ENCODE measurements at regions not wholly inside any gene's neighbourhood (a gene's known extent, or its start where the extent isn't known, plus 50 kb on each side); places are given as distances from the start of the nearest gene placed in this dataset.

GRCh38 chr7:115546790-115547189, 483.8 kb downstream of the TFEC start:
- Histone ChIP-seq H3K36me3 (replicated peaks in 1 of 2) (no peaks in the 10 kb centered on the region), H3K27ac (no peak overlapping the region), H3K9me3 (replicated peaks in 1 of 3) (no peaks in the 10 kb centered on the region), H3K27me3 (no peaks in the 10 kb centered on the region), H3K4me1 (replicated peaks in 1 of 2) (no peaks in the 10 kb centered on the region), H3K4me3 (no peak overlapping the region)
- no peak for DNase-seq
- no peak for TF ChIP-seq CTCF (IDR thresholded peaks at IDR 0.05)
- TF ChIP-seq POLR2A (IDR thresholded peaks at IDR 0.05): no peak
- intact Hi-C loops (cut with DNase I): no loop called here

GRCh38 chr7:115533785-115534184, 496.8 kb downstream of the TFEC start:
- H3K27ac ChIP-seq: no peak overlapping the region
- intact Hi-C loops (cut with DNase I): no loop called here
- H3K4me3 ChIP-seq: no peak overlapping the region
- H3K27me3 ChIP-seq: no peaks in the 10 kb centered on the region
- TF ChIP-seq POLR2A (IDR thresholded peaks at IDR 0.05): no peak
- no peak for TF ChIP-seq CTCF (IDR thresholded peaks at IDR 0.05)
- WGBS, 4 donors: 59 to 71% (median 67%) methylated on average over 1 of the region's 1 CpG
- no peaks in the 10 kb centered on the region for H3K36me3 ChIP-seq (replicated peaks in 1 of 2)
- H3K9me3 ChIP-seq (replicated peaks in 1 of 3): no peaks in the 10 kb centered on the region
- no peak for DNase-seq
- no peaks in the 10 kb centered on the region for H3K4me1 ChIP-seq (replicated peaks in 1 of 2)

- H3K27ac ChIP-seq: no peak overlapping the region
- no peaks in the 10 kb centered on the region for H3K9me3 ChIP-seq (replicated peaks in 1 of 3)
- WGBS, 4 donors: 63 to 71% (median 66%) methylated on average over 3 of the region's 3 CpGs
- no peak for DNase-seq
- no peaks in the 10 kb centered on the region for H3K4me1 ChIP-seq (replicated peaks in 1 of 2)
- TF ChIP-seq POLR2A (IDR thresholded peaks at IDR 0.05): no peak
- no peak for TF ChIP-seq CTCF (IDR thresholded peaks at IDR 0.05)
- intact Hi-C loops (cut with DNase I): no loop called here
- H3K27me3 ChIP-seq: no peaks in the 10 kb centered on the region
- no peak overlapping the region for H3K4me3 ChIP-seq
- H3K36me3 ChIP-seq (replicated peaks in 1 of 2): no peaks in the 10 kb centered on the region
Observed at GRCh38 chr7:115526278-115526677, 504.3 kb downstream of the TFEC start.

- 79 to 90% (median 89%) methylated on average over 2 to 3 of the region's 3 CpGs for WGBS, 4 donors
Observed at GRCh38 chr7:115522174-115522573, 508.4 kb downstream of the TFEC start.

More at GRCh38 chr7:115522174-115522573, 508.4 kb downstream of the TFEC start:
- H3K27me3 ChIP-seq: no peaks in the 10 kb centered on the region
- no peaks in the 10 kb centered on the region for H3K4me1 ChIP-seq (replicated peaks in 1 of 2)
- intact Hi-C loops (cut with DNase I): no loop called here
- no peak overlapping the region for H3K4me3 ChIP-seq
- TF ChIP-seq POLR2A (IDR thresholded peaks at IDR 0.05) (no peak), CTCF (IDR thresholded peaks at IDR 0.05) (no peak)
- H3K27ac ChIP-seq: no peak overlapping the region
- H3K36me3 ChIP-seq (replicated peaks in 1 of 2): no peaks in the 10 kb centered on the region
- H3K9me3 ChIP-seq (replicated peaks in 1 of 3): no peaks in the 10 kb centered on the region
- no peak for DNase-seq
